HT-29 (cell line): ENCODE measurements at regions not wholly inside any gene's neighbourhood (a gene's known extent, or its start where the extent isn't known, plus 50 kb on each side); places are given as distances from the start of the nearest gene placed in this dataset.
A peak's percentile ranks its signal among the peaks of the same experiment; 100 is the strongest.

Experiments used
- DNase-seq: peaks from one replicate; pipeline ENCODE4 v3.0.0-alpha.2; 2015; ENCODE audit warnings: low spot score

DNA sequence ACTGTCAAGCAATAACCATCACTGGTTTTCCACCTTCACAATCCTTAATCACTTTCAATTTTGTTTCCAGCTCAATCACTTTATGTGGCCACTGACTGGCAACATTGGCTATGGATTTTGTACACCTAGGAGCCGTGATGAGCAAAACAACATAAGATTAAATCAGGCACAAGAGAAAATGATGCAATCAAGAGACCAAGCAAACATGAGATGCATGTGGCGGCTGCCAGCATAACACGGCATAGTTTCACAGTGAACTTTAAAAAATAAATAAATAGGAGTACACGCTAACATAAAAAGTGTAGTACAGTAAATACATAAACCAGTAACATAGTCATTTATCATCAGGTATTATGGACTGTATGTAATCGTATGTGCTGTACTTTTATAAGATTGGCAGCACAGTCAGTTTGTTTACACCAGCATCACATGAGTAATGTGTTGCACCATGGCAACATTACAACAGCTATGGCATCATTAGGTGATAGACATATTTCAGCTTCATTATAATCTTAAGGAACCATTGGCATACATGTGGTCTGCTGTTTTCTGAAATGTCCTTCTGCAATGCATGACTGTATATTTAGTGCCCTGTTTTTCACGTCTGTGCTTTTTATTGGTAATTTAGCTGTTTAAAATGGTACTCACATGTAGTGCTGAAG is 83.3 kb upstream of the PRDM11 start:
- no peak for DNase-seq

- no peak for DNase-seq
Measured at GRCh38 chr11:45063669-45064068, 82.8 kb upstream of the PRDM11 start.

- no peak for DNase-seq
Measured at GRCh38 chr11:45067966-45068365, 78.5 kb upstream of the PRDM11 start.

GRCh38 chr11:45071232-45071631 is 75.2 kb upstream of the PRDM11 start:
- no peak for DNase-seq

- no peak for DNase-seq
Measured at GRCh38 chr11:45073685-45074141, 72.7 kb upstream of the PRDM11 start.

DNA sequence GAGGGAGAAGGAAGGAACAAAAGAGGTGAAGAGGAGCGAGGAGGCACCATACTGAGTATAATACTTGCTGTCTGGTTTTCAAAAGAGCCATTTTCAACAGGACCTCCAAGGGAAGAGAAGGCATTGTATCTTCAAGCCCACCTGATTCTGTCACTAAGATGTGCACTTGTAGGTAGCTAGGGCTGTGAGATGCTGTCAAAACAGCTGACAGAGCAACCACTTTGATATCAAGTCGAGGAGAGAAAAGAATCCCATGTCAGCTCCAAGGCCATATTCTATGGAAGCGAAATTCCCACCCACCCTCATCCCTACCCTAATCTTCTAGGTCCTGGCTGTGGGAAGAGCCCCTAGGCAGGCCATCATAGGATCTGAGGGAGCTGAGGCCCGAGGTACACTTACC is 70.9 kb upstream of the PRDM11 start:
- DNase-seq = no peak

GRCh38 chr11:45075952-45076351 is 70.5 kb upstream of the PRDM11 start:
- DNase-seq = no peak

DNA sequence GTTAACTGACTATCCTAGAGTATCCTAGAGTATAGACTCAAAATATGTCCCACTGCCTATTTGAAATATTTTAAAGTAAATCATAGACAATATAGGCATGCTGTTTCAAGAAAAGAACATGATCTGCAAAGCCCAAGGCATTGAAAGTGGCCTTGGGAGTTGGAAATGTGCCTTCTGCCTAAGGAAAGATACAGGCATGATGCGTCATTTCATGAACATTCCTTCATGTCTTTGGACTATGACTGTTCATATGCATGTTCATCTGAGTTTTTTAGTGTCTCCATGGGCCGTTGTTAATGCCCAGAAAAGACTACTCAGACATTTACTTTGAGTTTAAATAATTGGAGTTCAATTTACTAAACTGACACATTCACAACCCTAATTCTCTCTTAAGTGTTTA is 69.7 kb upstream of the PRDM11 start:
- DNase-seq = no peak

- no peak for DNase-seq
Measured at GRCh38 chr11:45078236-45079074, 68.0 kb upstream of the PRDM11 start.

- DNase-seq = no peak
Measured at GRCh38 chr11:45079075-45079444, 67.4 kb upstream of the PRDM11 start.

GRCh38 chr11:45079567-45079942 is 66.9 kb upstream of the PRDM11 start:
- no peak for DNase-seq

DNA sequence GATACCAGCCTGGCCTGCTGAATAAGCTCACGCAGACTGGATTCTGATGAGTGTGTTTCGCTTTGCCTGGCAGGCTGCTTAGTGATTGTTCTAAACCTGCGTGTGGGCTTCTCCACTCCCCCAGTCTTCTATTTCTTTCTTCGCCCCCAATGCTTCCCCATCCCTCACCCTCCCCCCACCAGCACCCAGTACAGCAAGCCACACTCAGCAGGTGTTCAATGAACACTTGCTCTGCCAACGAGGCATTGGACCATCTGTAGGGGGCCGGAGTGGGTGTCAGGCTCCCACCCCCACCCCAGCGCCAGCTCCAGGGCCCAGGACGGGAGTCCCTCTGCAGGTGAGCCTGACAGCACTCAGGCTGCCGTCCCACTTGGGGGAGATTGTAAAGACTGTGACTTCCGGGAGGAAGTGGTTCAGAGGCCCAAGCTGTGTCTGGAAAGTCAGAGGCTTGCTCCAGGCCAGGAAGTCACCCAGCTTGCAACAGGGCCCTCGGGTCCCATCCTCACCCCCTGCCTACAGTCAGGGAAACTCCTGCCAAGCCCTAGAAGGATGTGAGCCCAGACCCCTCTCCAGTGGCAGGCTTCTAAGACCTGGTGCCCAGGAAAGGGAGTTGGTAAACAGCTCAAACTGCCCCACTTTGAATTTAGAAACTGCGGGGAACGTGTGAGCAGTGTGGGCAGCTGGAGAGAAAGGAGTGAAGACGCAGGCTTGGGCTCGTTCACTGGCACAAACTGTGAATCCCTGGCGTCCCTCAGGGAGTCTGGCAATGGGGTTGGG is 66.3 kb upstream of the PRDM11 start:
- no peak for DNase-seq

- no peak for DNase-seq
Measured at GRCh38 chr11:45082744-45083543, 63.5 kb upstream of the PRDM11 start.

GRCh38 chr11:45083544-45084087 is 62.8 kb upstream of the PRDM11 start:
- DNase-seq = peak; percentile 39

DNA sequence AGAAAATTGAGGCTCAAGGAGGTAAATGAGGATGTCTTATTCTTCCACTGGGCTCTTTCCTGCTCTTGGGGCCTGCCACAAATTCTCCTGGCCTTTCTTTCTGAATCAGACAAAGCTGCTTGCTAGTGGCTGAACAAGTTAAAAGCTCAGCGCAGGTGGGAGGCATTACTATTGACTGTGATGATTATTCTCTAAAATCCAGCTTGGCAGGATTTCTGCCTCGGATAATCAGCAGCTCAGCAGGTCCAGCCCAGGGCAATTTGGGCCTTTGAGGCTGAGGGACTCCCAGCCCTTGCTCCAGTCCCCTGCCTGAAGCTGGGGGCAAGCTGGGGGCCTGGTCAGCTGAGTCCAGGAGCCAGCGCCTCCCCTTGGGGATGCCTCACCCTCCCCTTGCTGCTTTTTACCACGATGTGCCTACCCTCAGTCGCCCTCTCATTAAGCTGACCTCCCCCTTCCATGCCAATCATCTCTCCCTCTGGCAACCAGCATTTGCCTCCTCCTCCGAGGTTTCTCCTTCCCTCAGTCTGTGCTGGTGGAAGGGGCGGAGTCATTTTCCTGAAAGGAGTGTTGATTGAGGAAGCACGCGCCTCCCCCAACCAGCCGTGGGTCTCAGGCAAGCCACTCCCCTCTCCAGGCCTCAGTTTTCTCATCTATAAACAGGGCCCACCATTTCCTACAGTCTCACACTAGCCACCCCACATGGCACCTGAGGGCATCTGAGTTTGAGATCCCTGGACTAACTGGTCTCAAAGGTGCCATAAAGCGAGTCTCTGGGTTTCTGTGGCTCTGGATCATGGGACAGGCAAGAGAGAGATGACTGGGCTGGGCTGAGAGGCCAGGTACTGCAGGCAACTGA is 60.6 kb upstream of the PRDM11 start:
- no peak for DNase-seq

- no peak for DNase-seq
Measured at GRCh38 chr11:45086526-45086925, 59.9 kb upstream of the PRDM11 start.

GRCh38 chr11:45087086-45087899 is 59.1 kb upstream of the PRDM11 start:
- DNase-seq = no peak

DNA sequence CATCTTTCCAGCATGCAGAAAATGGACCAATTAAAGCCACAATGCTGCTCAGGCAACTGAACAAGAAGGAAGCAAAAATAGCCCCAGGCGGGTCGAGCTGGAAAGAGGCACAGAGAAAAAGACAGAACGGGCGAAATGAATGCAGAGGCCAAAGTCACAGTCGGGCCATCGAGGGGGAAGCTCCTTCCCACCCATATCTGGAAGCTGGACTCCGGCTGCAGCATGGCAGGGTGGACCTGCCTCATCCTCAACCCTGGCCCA is 58.6 kb upstream of the PRDM11 start:
- no peak for DNase-seq

- no peak for DNase-seq
Measured at GRCh38 chr11:45089251-45089650, 57.2 kb upstream of the PRDM11 start.
